ENCODE measurements at regions not wholly inside any gene's neighbourhood (a gene's known extent, or its start where the extent isn't known, plus 50 kb on each side); places are given as distances from the start of the nearest gene placed in this dataset.

DNA sequence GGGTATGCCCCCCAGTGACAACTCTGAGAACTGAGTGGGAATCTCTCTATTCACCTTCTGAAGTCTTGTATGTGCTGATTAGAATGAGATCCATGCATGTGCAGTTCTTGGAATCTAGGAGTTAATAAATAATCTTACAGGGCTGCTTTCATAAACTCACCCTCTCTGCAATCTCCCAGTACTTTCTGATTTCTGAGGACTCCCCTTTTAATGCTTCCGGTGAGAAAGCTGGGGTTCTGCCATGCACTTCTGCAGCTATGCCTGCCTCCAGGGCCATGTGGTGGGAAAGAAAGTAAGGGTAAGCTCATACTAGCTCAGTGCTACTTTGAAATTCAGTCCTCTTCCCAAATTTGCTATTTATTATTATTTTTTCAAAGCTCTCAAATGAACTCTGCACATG lies 432.9 kb downstream of the MTX2 start:
- no peaks in the 10 kb centered on the region for H3K36me3 ChIP-seq (ENCODE audit: control insufficient read depth, insufficient read depth, low read length)
- H3K4me3 ChIP-seq (ENCODE audit: low read depth, low read length): no peak overlapping the region
- H3K27me3 ChIP-seq (ENCODE audit: control insufficient read depth, insufficient read depth, low read length): no peaks in the 10 kb centered on the region
- TF ChIP-seq CTCF (IDR thresholded peaks at IDR 0.05; ENCODE audit: insufficient read depth, low read depth, low read length): no peak
- DNase-seq (ENCODE audit: low read depth): no peak
- ChIA-PET POLR2A (no interaction called here), CTCF (interaction anchor here (1.1 kb wide), 1 partner anchor 11 kb away, joined by 4 read pairs; no protein-coding TSS in a partner anchor)

GRCh38 chr2:176704282-176704858 lies 435.1 kb downstream of the MTX2 start:
- H3K36me3 ChIP-seq (ENCODE audit: control insufficient read depth, insufficient read depth, low read length): no peaks in the 10 kb centered on the region
- DNase-seq (ENCODE audit: low read depth): no peak
- H3K4me3 ChIP-seq (ENCODE audit: low read depth, low read length): no peak overlapping the region
- ChIA-PET CTCF (interaction anchor here (0.6 kb wide), 1 partner anchor 12 kb away, joined by 3 read pairs; no protein-coding TSS in a partner anchor), POLR2A (no interaction called here)
- TF ChIP-seq CTCF (IDR thresholded peaks at IDR 0.05; ENCODE audit: insufficient read depth, low read depth, low read length): no peak
- H3K27me3 ChIP-seq (ENCODE audit: control insufficient read depth, insufficient read depth, low read length): no peaks in the 10 kb centered on the region; the same call in 1 of the 2 replicates

- Histone ChIP-seq H3K4me3 (ENCODE audit: low read depth, low read length) (no peak overlapping the region), H3K36me3 (ENCODE audit: control insufficient read depth, insufficient read depth, low read length) (no peaks in the 10 kb centered on the region), H3K27me3 (ENCODE audit: control insufficient read depth, insufficient read depth, low read length) (no peaks in the 10 kb centered on the region; the same call in 1 of the 2 replicates)
- no peak for DNase-seq (ENCODE audit: low read depth)
- CTCF ChIA-PET: interaction anchor here (1.1 kb wide), 1 partner anchor 576 kb away, joined by 3 read pairs; no protein-coding TSS in a partner anchor
- POLR2A ChIA-PET: no interaction called here
- TF ChIP-seq CTCF (IDR thresholded peaks at IDR 0.05; ENCODE audit: insufficient read depth, low read depth, low read length): no peak
Measured at GRCh38 chr2:176709149-176709951, 440.1 kb downstream of the MTX2 start.

DNA sequence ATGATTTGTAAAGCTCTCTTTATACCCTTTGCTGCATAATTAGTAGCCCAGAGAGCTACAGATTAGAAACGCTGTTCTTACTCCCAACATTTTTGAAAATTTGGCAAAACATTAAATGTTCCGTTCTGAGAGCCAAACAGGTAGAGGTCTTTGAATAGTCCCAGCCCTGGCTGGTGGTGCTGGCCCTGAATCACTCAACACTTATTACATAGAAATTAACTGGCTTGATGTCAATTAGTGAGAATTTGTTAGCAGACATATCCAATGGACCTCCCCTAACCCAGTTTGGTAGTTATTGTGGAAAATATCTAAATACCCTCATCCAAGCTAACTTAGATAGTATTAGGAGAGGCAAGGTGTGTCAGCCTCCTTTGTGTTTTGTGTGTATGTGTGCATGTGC lies 440.7 kb downstream of the MTX2 start:
- no peaks in the 10 kb centered on the region for H3K36me3 ChIP-seq (ENCODE audit: control insufficient read depth, insufficient read depth, low read length)
- no peak for TF ChIP-seq CTCF (IDR thresholded peaks at IDR 0.05; ENCODE audit: insufficient read depth, low read depth, low read length)
- POLR2A ChIA-PET: no interaction called here
- DNase-seq (ENCODE audit: low read depth): no peak
- H3K4me3 ChIP-seq (ENCODE audit: low read depth, low read length): no peak overlapping the region
- no peaks in the 10 kb centered on the region; the same call in 1 of the 2 replicates for H3K27me3 ChIP-seq (ENCODE audit: control insufficient read depth, insufficient read depth, low read length)
- CTCF ChIA-PET: no interaction called here

- no peak for DNase-seq (ENCODE audit: low read depth)
- H3K36me3 ChIP-seq (ENCODE audit: control insufficient read depth, insufficient read depth, low read length): no peaks in the 10 kb centered on the region
- no peaks in the 10 kb centered on the region; the same call in 1 of the 2 replicates for H3K27me3 ChIP-seq (ENCODE audit: control insufficient read depth, insufficient read depth, low read length)
- ChIA-PET CTCF (no interaction called here), POLR2A (no interaction called here)
- no peak for TF ChIP-seq CTCF (IDR thresholded peaks at IDR 0.05; ENCODE audit: insufficient read depth, low read depth, low read length)
- no peak overlapping the region for H3K4me3 ChIP-seq (ENCODE audit: low read depth, low read length)
Measured at GRCh38 chr2:176710657-176711186, 441.5 kb downstream of the MTX2 start.
